Breast epithelium (tissue), 4 donors: ENCODE measurements at regions not wholly inside any gene's neighbourhood (a gene's known extent, or its start where the extent isn't known, plus 50 kb on each side); places are given as distances from the start of the nearest gene placed in this dataset.

ENCODE experiments used
- DNase-seq, 2 donors: peaks; one replicate each; pipeline ENCODE4 v3.0.0-alpha.2; 2019; ENCODE audit warnings: low spot score in 2 of 2
- H3K27ac ChIP-seq, 2 donors: fragments of 200-600 bp; sonication (generic) in 1 of 2; one replicate each; pipeline ENCODE4 v1.5.1; 2016 to 2019; ENCODE audit warnings: mild to moderate bottlenecking in 1 of 2
- H3K27me3 ChIP-seq, 2 donors: fragments of 200-600 bp; sonication (generic) in 1 of 2; one replicate each; pipeline versions ENCODE4 v1.5.1 to v1.6.0; 2017 to 2019; ENCODE audit warnings: control low read depth in 1 of 2, mild to moderate bottlenecking in 1 of 2
- H3K36me3 ChIP-seq: fragments of 200-600 bp; one replicate; pipeline ENCODE4 v1.5.1; 2019
- H3K4me1 ChIP-seq, 2 donors: fragments of 200-600 bp; sonication (generic); one replicate each; pipeline ENCODE4 v1.5.1; 2016 to 2019; ENCODE audit warnings: control low read depth in 1 of 2
- H3K4me3 ChIP-seq, 3 donors: fragments of 200-600 bp; sonication (generic); 1 replicate in 2 of 3; 2 replicates in 1 of 3; pipeline ENCODE4 v1.5.1; 2016 to 2019; ENCODE audit warnings: mild to moderate bottlenecking in 3 of 3, moderate library complexity in 2 of 3
- H3K9me3 ChIP-seq, 2 donors: fragments of 200-600 bp; sonication (generic) in 1 of 2; one replicate each; pipeline ENCODE4 v1.5.1; 2016 to 2019; ENCODE audit warnings: control low read depth in 1 of 2
- POLR2A ChIP-seq: fragments of 450-650 bp; IDR thresholded peaks from one replicate; pipeline ENCODE4 v1.6.1; 2016; ENCODE audit warnings: antibody characterized with exemption, mild to moderate bottlenecking, moderate library complexity
- POLR2AphosphoS5 ChIP-seq, 3 donors: sonication (generic); formaldehyde crosslinking; IDR thresholded peaks; one replicate each; pipeline ENCODE4 v1.6.1; 2017; ENCODE audit warnings: antibody characterized with exemption in 3 of 3
- intact Hi-C: fragments of 100-400 bp; cut with DNase I; formaldehyde crosslinking; loops from one replicate; pipeline ENCODE4 v1.15.1; 2023; ENCODE audit warnings: low total_unique reads
- TF ChIP-seq, protein P1 (sequence below), 3 donors: fragments of 450-650 bp; IDR thresholded peaks; one replicate each; pipeline ENCODE4 v1.5.1; 2016 to 2017; ENCODE audit warnings: antibody characterized with exemption in 3 of 3, mild to moderate bottlenecking in 3 of 3, moderate library complexity in 3 of 3

DNA sequence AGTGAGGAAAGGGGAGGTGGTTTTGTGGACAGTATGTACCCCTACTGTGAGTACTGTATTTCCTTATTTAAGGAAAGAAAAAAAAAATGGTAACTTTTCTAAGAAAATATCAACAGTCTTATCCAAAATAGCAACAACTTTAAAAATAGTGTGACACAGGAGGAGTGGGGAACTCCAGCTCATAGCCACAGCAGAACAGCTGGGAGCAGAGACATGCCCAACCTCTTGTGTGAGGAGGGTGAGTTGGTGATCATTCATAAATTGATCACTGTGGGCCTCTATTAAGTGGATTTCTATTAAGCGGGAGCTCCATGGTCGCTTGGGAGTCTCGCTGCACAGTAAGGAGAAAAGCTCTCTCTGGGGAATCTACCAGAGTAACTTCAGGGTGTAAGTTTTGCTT is 158.8 kb upstream of the DUSP10 start:
- no peaks in the 10 kb centered on the region for H3K27me3 ChIP-seq
- no peak overlapping the region for H3K4me3 ChIP-seq
- no peaks in the 10 kb centered on the region for H3K36me3 ChIP-seq
- H3K9me3 ChIP-seq = no peaks in the 10 kb centered on the region
- no peak for DNase-seq
- TF ChIP-seq POLR2A = no peak
- TF ChIP-seq, protein P1, sequence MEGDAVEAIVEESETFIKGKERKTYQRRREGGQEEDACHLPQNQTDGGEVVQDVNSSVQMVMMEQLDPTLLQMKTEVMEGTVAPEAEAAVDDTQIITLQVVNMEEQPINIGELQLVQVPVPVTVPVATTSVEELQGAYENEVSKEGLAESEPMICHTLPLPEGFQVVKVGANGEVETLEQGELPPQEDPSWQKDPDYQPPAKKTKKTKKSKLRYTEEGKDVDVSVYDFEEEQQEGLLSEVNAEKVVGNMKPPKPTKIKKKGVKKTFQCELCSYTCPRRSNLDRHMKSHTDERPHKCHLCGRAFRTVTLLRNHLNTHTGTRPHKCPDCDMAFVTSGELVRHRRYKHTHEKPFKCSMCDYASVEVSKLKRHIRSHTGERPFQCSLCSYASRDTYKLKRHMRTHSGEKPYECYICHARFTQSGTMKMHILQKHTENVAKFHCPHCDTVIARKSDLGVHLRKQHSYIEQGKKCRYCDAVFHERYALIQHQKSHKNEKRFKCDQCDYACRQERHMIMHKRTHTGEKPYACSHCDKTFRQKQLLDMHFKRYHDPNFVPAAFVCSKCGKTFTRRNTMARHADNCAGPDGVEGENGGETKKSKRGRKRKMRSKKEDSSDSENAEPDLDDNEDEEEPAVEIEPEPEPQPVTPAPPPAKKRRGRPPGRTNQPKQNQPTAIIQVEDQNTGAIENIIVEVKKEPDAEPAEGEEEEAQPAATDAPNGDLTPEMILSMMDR (IDR thresholded peaks at IDR 0.05) = no peak
- TF ChIP-seq POLR2AphosphoS5 (IDR thresholded peaks at IDR 0.05) = no peak
- H3K4me1 ChIP-seq = no peaks in the 10 kb centered on the region
- intact Hi-C loops = no loop called here
- no peak overlapping the region for H3K27ac ChIP-seq

GRCh38 chr1:221897321-221897721 is 155.4 kb upstream of the DUSP10 start:
- no peak for DNase-seq

DNA sequence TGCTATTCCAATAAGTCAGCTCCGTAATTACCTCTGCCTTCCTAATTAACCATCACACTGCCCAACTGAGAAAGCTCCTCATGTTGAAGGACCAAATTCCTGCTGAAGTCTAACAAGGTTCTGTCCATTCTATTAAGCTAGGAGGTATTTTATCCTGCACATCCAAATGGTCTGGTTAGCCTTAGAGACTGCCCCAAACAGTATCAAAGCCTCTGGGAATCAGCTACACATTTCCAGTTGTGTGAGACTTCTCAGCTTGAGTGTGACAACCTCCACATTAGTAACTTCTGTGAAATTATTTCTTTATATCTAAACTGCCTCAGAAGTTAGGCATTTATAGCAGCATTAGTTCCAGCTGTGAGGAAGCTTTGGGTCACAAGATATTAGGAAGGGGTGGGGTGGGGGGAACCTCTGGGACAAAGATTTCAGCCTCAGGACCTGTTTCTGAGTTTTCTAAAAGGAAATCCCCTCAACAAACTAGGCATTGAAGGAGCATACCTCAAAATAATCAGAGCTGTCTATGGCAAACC is 150.5 kb upstream of the DUSP10 start:
- TF ChIP-seq POLR2AphosphoS5 (IDR thresholded peaks at IDR 0.05) = no peak
- no peak for TF ChIP-seq POLR2A
- TF ChIP-seq, protein P1 (IDR thresholded peaks at IDR 0.05) = no peak
- H3K27me3 ChIP-seq = no peaks in the 10 kb centered on the region
- intact Hi-C loops = no loop called here
- H3K4me1 ChIP-seq = no peaks in the 10 kb centered on the region
- no peak for DNase-seq
- no peak overlapping the region for H3K27ac ChIP-seq
- no peaks in the 10 kb centered on the region for H3K36me3 ChIP-seq
- H3K9me3 ChIP-seq = no peaks in the 10 kb centered on the region
- H3K4me3 ChIP-seq = no peak overlapping the region

More at GRCh38 chr1:221897321-221897721, 155.4 kb upstream of the DUSP10 start:
- Histone ChIP-seq H3K4me1 (no peaks in the 10 kb centered on the region), H3K36me3 (no peaks in the 10 kb centered on the region), H3K4me3 (no peak overlapping the region), H3K9me3 (no peaks in the 10 kb centered on the region), H3K27me3 (no peaks in the 10 kb centered on the region), H3K27ac (no peak overlapping the region)
- intact Hi-C loops = no loop called here
- TF ChIP-seq POLR2AphosphoS5 (IDR thresholded peaks at IDR 0.05) (no peak), POLR2A (no peak)
- TF ChIP-seq, protein P1 (IDR thresholded peaks at IDR 0.05) = no peak

DNA sequence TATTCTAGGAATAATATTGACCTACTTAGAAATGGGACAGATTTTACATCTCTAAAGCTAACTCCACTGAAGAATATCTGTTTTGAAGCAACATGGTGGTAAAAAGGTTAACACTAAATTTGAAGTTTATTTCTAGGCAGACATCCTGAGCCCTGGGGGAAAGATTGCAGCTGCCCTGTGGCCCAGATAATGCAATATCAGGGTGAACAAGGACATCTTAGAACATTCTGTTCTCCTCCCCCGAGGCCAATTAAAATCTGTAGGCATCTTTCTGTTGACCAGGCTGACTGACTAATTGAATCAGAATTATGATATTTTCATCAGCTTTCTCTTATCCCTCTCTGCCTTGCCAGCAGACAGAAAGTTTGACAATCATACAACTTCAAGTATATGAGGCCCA is 149.8 kb upstream of the DUSP10 start:
- no peaks in the 10 kb centered on the region for H3K27me3 ChIP-seq
- DNase-seq = no peak
- TF ChIP-seq POLR2A = no peak
- TF ChIP-seq, protein P1 (IDR thresholded peaks at IDR 0.05) = no peak
- no peak for TF ChIP-seq POLR2AphosphoS5 (IDR thresholded peaks at IDR 0.05)
- intact Hi-C loops = no loop called here
- H3K4me3 ChIP-seq = no peak overlapping the region
- no peaks in the 10 kb centered on the region for H3K4me1 ChIP-seq
- no peak overlapping the region for H3K27ac ChIP-seq
- no peaks in the 10 kb centered on the region for H3K36me3 ChIP-seq
- H3K9me3 ChIP-seq = no peaks in the 10 kb centered on the region

DNA sequence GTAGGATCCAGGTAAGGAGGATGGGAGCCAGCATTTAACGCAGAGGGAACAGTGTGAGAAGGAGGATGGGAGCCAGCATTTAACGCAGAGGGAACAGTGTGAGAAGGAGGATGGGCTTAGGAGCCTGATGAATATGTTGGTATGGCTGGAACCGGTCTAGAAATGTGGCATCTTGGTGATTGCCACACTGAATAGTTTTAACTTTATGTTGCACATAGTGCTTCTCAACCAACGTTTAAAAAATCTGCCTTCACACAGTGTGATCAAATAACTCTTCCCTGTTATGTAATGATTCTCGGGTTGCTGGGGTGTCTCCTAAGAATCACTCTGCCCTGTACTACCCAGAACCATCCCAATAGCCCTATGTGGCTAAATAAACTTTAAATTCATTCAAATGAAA is 146.9 kb upstream of the DUSP10 start:
- Histone ChIP-seq H3K4me1 (no peaks in the 10 kb centered on the region), H3K36me3 (no peaks in the 10 kb centered on the region), H3K27ac (no peak overlapping the region), H3K9me3 (no peaks in the 10 kb centered on the region), H3K27me3 (no peaks in the 10 kb centered on the region), H3K4me3 (no peak overlapping the region)
- no peak for TF ChIP-seq POLR2A
- intact Hi-C loops = no loop called here
- no peak for DNase-seq

- Histone ChIP-seq H3K4me3 (no peak overlapping the region), H3K9me3 (no peaks in the 10 kb centered on the region), H3K4me1 (no peaks in the 10 kb centered on the region), H3K27me3 (no peaks in the 10 kb centered on the region), H3K27ac (no peak overlapping the region), H3K36me3 (no peaks in the 10 kb centered on the region)
- intact Hi-C loops = no loop called here
- DNase-seq = no peak
- no peak for TF ChIP-seq POLR2AphosphoS5 (IDR thresholded peaks at IDR 0.05)
- TF ChIP-seq, protein P1 (IDR thresholded peaks at IDR 0.05) = no peak
- no peak for TF ChIP-seq POLR2A
Measured at GRCh38 chr1:221888218-221888617, 146.3 kb upstream of the DUSP10 start.
